Hindlimb muscle (tissue), 1 donor: ENCODE measurements at regions not wholly inside any gene's neighbourhood (a gene's known extent, or its start where the extent isn't known, plus 50 kb on each side); places are given as distances from the start of the nearest gene placed in this dataset.

Experiments
- DNase-seq: peaks from one replicate; pipeline ENCODE4 v3.0.0-alpha.2; 2013

GRCh38 chr14:98743536-98743935, 528.5 kb downstream of the BCL11B start:
- no peak for DNase-seq

GRCh38 chr14:98748966-98749365, 523.0 kb downstream of the BCL11B start:
- no peak for DNase-seq

GRCh38 chr14:98751110-98751509, 520.9 kb downstream of the BCL11B start:
- no peak for DNase-seq

GRCh38 chr14:98752660-98753059, 519.3 kb downstream of the BCL11B start:
- DNase-seq = no peak

- peak; percentile 28 for DNase-seq
Observed at GRCh38 chr14:98754343-98755020, 517.5 kb downstream of the BCL11B start.

- DNase-seq = no peak
Observed at GRCh38 chr14:98756749-98757148, 515.2 kb downstream of the BCL11B start.

GRCh38 chr14:98758440-98758839, 513.6 kb downstream of the BCL11B start:
- DNase-seq = no peak

GRCh38 chr14:98761993-98762392, 510.0 kb downstream of the BCL11B start:
- no peak for DNase-seq

- DNase-seq = no peak
Observed at GRCh38 chr14:98766818-98767217, 505.2 kb downstream of the BCL11B start.

GRCh38 chr14:98769326-98769725, 502.7 kb downstream of the BCL11B start:
- no peak for DNase-seq

GRCh38 chr14:98770151-98770550, 501.8 kb downstream of the BCL11B start:
- no peak for DNase-seq

GRCh38 chr14:98773814-98774213, 498.2 kb downstream of the BCL11B start:
- DNase-seq = no peak

GRCh38 chr14:98775892-98776291, 496.1 kb downstream of the BCL11B start:
- no peak for DNase-seq

- DNase-seq = no peak
Observed at GRCh38 chr14:98782062-98782461, 489.9 kb downstream of the BCL11B start.

- DNase-seq = no peak
Observed at GRCh38 chr14:98785578-98785977, 486.4 kb downstream of the BCL11B start.

- DNase-seq = no peak
Observed at GRCh38 chr14:98786456-98786855, 485.5 kb downstream of the BCL11B start.

- DNase-seq = no peak
Observed at GRCh38 chr14:98791661-98792060, 480.3 kb downstream of the BCL11B start.

GRCh38 chr14:98792171-98792570, 479.8 kb downstream of the BCL11B start:
- DNase-seq = no peak

GRCh38 chr14:98798099-98798498, 473.9 kb downstream of the BCL11B start:
- DNase-seq = no peak

- DNase-seq = no peak
Observed at GRCh38 chr14:98799891-98800290, 472.1 kb downstream of the BCL11B start.

GRCh38 chr14:98802044-98802443, 470.0 kb downstream of the BCL11B start:
- no peak for DNase-seq

- no peak for DNase-seq
Observed at GRCh38 chr14:98803196-98803595, 468.8 kb downstream of the BCL11B start.

- no peak for DNase-seq
Observed at GRCh38 chr14:98808494-98809407, 463.2 kb downstream of the BCL11B start.

- DNase-seq = no peak
Observed at GRCh38 chr14:98816195-98816594, 455.8 kb downstream of the BCL11B start.
